H1 (cell line): ENCODE measurements at regions not wholly inside any gene's neighbourhood (a gene's known extent, or its start where the extent isn't known, plus 50 kb on each side); places are given as distances from the start of the nearest gene placed in this dataset.

ENCODE experiments used
- CTCF ChIA-PET: fragments of 300-600 bp; sonication (Branson Sonifier 250); formaldehyde crosslinking; loops from one replicate; lab custom pipeline; 2021; ENCODE audit not compliant: partially characterized antibody; lab: Charles Lee
- POLR2A ChIA-PET: fragments of 300-600 bp; sonication (Branson Sonifier 250); formaldehyde crosslinking; loops from one replicate; lab custom pipeline; 2021; ENCODE audit warnings: inconsistent platforms; ENCODE audit not compliant: partially characterized antibody; lab: Charles Lee
- DNase-seq, 2 experiments: peaks; one replicate each; pipeline versions ENCODE4 v3.0.0 to v3.0.0-alpha.2; 2010 to 2022; ENCODE audit warnings: low spot score in 2 of 2, low read depth in 1 of 2, mixed read lengths in 1 of 2
- FAIRE-seq: peaks from 2 replicates; lab custom pipeline; 2011; peaks lifted over from hg19 to GRCh38; lab: Jason Lieb, UNC
- H2AFZ ChIP-seq: 2 replicates; pipeline ENCODE4 v1.8.1; 2012; ENCODE audit warnings: low read length, inconsistent platforms
- H2AK5ac ChIP-seq: 2 replicates; pipeline ENCODE4 v1.6.1; 2013; ENCODE audit warnings: low read depth, low read length
- H2BK120ac ChIP-seq: replicated peaks from 2 replicates; pipeline ENCODE3; 2013; ENCODE audit warnings: low read depth, low read length, inconsistent platforms
- H2BK12ac ChIP-seq: 2 replicates; pipeline ENCODE4 v1.6.1; 2013; ENCODE audit warnings: low read depth, low read length
- H2BK15ac ChIP-seq: 2 replicates; pipeline ENCODE4 v1.6.1; 2013; ENCODE audit warnings: low read length
- H2BK20ac ChIP-seq: 2 replicates; pipeline ENCODE4 v1.6.1; 2013; ENCODE audit warnings: low read length
- H2BK5ac ChIP-seq: 2 replicates; pipeline ENCODE4 v1.6.1; 2013; ENCODE audit warnings: low read depth, low read length
- H3K14ac ChIP-seq: 2 replicates; pipeline ENCODE4 v1.6.1; 2013; ENCODE audit warnings: inconsistent platforms; ENCODE audit not compliant: insufficient read length
- H3K18ac ChIP-seq: 2 replicates; pipeline ENCODE4 v1.6.1; 2013; ENCODE audit warnings: low read length; ENCODE audit errors: extremely low read depth
- H3K23ac ChIP-seq: 2 replicates; pipeline ENCODE4 v1.6.1; 2013; ENCODE audit warnings: inconsistent platforms; ENCODE audit not compliant: insufficient read length
- H3K23me2 ChIP-seq: 2 replicates; pipeline ENCODE4 v1.6.1; 2013; ENCODE audit warnings: low read depth, low read length
- H3K27ac ChIP-seq: 2 replicates; pipeline ENCODE4 v1.6.1; 2011; ENCODE audit warnings: low read depth, low read length, inconsistent platforms
- H3K27me3 ChIP-seq, 4 experiments: replicated peaks in 1 of 4; 1 replicate in 1 of 4; 2 replicates in 3 of 4; pipeline versions ENCODE4 v1.6.1 to v1.8.1; 2011 to 2013; ENCODE audit warnings: low read length in 3 of 4, mild to moderate bottlenecking in 3 of 4, inconsistent platforms in 2 of 4, mixed read lengths in 2 of 4, moderate library complexity in 1 of 4; ENCODE audit not compliant: control insufficient read depth in 3 of 4, insufficient read depth in 3 of 4; ENCODE audit errors: extremely low read depth in 1 of 4
- H3K36me3 ChIP-seq, 4 experiments: 2 replicates each; pipeline versions ENCODE4 v1.6.1 to v1.8.1; 2011 to 2013; ENCODE audit warnings: mild to moderate bottlenecking in 4 of 4, low read length in 3 of 4, moderate library complexity in 2 of 4, control low read depth in 1 of 4, inconsistent platforms in 1 of 4; ENCODE audit not compliant: insufficient read depth in 4 of 4, control insufficient read depth in 2 of 4
- H3K4ac ChIP-seq: replicated peaks from 2 replicates; pipeline ENCODE3; 2013; ENCODE audit warnings: low read length, low read depth, mixed read lengths, inconsistent platforms; ENCODE audit not compliant: insufficient read length
- H3K4me1 ChIP-seq, 4 experiments: replicated peaks in 1 of 4; 1 replicate in 1 of 4; 2 replicates in 3 of 4; pipeline versions ENCODE4 v1.6.1 to v1.8.1; 2011 to 2013; ENCODE audit warnings: low read length in 3 of 4, inconsistent platforms in 2 of 4, mixed read lengths in 1 of 4; ENCODE audit not compliant: insufficient read depth in 4 of 4, control insufficient read depth in 3 of 4
- H3K4me2 ChIP-seq, 2 experiments: 2 replicates each; pipeline versions ENCODE4 v1.6.1 to v1.8.1; 2011 to 2013; ENCODE audit warnings: low read depth in 2 of 2, low read length in 2 of 2, control low read depth in 1 of 2, inconsistent platforms in 1 of 2, mild to moderate bottlenecking in 1 of 2; ENCODE audit not compliant: insufficient read depth in 1 of 2
- H3K4me3 ChIP-seq, 4 experiments: fragments of 200-600, 300-600 bp in 1 of 4; sonication (generic), shearing (Covaris generic), sonication (Bioruptor Twin) in 1 of 4; 2 replicates each; pipeline versions ENCODE4 v1.5.1 to v1.8.1; 2011 to 2016; ENCODE audit warnings: low read length in 4 of 4, low read depth in 3 of 4, control low read depth in 2 of 4, inconsistent platforms in 2 of 4, mild to moderate bottlenecking in 2 of 4, mixed read lengths in 1 of 4, moderate library complexity in 1 of 4; ENCODE audit not compliant: insufficient read depth in 2 of 4; ENCODE audit errors: extremely low read depth in 1 of 4
- H3K56ac ChIP-seq: replicated peaks from 2 replicates; pipeline ENCODE3; 2013; ENCODE audit warnings: low read depth, mild to moderate bottlenecking, mixed read lengths, low read length, inconsistent platforms; ENCODE audit not compliant: insufficient read length
- H3K79me1 ChIP-seq: 2 replicates; pipeline ENCODE4 v1.6.1; 2013; ENCODE audit warnings: low read depth, low read length, control low read depth
- H3K79me2 ChIP-seq, 2 experiments: 2 replicates each; pipeline versions ENCODE4 v1.6.1 to v1.8.1; 2012 to 2013; ENCODE audit warnings: low read length in 2 of 2, mild to moderate bottlenecking in 2 of 2, inconsistent platforms in 1 of 2; ENCODE audit not compliant: insufficient read depth in 2 of 2, control insufficient read depth in 1 of 2
- H3K9ac ChIP-seq, 4 experiments: replicated peaks in 1 of 4; 1 replicate in 1 of 4; 2 replicates in 3 of 4; pipeline versions ENCODE4 v1.6.1 to v1.8.1; 2011 to 2013; ENCODE audit warnings: low read depth in 3 of 4, low read length in 3 of 4, control low read depth in 2 of 4, mild to moderate bottlenecking in 2 of 4, moderate library complexity in 2 of 4, inconsistent platforms in 1 of 4; ENCODE audit errors: extremely low read depth in 1 of 4
- H3K9me3 ChIP-seq, 2 experiments: 2 replicates each; pipeline versions ENCODE4 v1.6.1 to v1.8.1; 2012 to 2013; ENCODE audit warnings: mild to moderate bottlenecking in 2 of 2, moderate library complexity in 2 of 2, control low read depth in 1 of 2, inconsistent platforms in 1 of 2, low read depth in 1 of 2, low read length in 1 of 2, mixed read lengths in 1 of 2; ENCODE audit not compliant: insufficient read depth in 2 of 2
- H4K20me1 ChIP-seq, 2 experiments: replicated peaks in 1 of 2; 2 replicates each; pipeline versions ENCODE3 to v1.8.1; 2011 to 2013; ENCODE audit warnings: inconsistent platforms in 2 of 2, low read length in 2 of 2, mild to moderate bottlenecking in 1 of 2; ENCODE audit not compliant: insufficient read depth in 2 of 2, control insufficient read depth in 1 of 2
- H4K5ac ChIP-seq: 2 replicates; pipeline ENCODE4 v1.6.1; 2013; ENCODE audit warnings: low read length, low read depth, mixed read lengths, inconsistent platforms; ENCODE audit not compliant: insufficient read length
- H4K8ac ChIP-seq: 2 replicates; pipeline ENCODE4 v1.8.0; 2013; ENCODE audit warnings: mild to moderate bottlenecking, moderate library complexity, low read length, inconsistent platforms; ENCODE audit not compliant: insufficient read depth; ENCODE audit errors: extremely low read depth
- H4K91ac ChIP-seq: replicated peaks from 2 replicates; pipeline ENCODE3; 2013; ENCODE audit warnings: low read length, mixed read lengths, inconsistent platforms; ENCODE audit not compliant: insufficient read length
- ATF3 ChIP-seq: IDR thresholded peaks from 2 replicates; pipeline ENCODE4 v1.6.1; 2011; ENCODE audit warnings: low read depth, mild to moderate bottlenecking, low read length; ENCODE audit not compliant: insufficient read depth
- CHD2 ChIP-seq: IDR thresholded peaks from 2 replicates; pipeline ENCODE4 v1.6.1; 2012; ENCODE audit warnings: low read length, improper control_type of control experiment
- CREB1 ChIP-seq: IDR thresholded peaks from 2 replicates; pipeline ENCODE4 v1.6.1; 2012; ENCODE audit warnings: inconsistent platforms
- EZH2 ChIP-seq: fragments of 200-600 bp; sonication (generic); IDR thresholded peaks from 2 replicates; pipeline ENCODE4 v1.7.1; 2012; ENCODE audit warnings: low read depth, mild to moderate bottlenecking, moderate library complexity, low read length, inconsistent platforms; ENCODE audit not compliant: severe bottlenecking
- FOSL1 ChIP-seq: IDR thresholded peaks from 2 replicates; pipeline ENCODE4 v1.6.1; 2011; ENCODE audit warnings: mild to moderate bottlenecking, low read depth, low read length, moderate library complexity; ENCODE audit not compliant: insufficient read depth
- MAFK ChIP-seq: IDR thresholded peaks from 2 replicates; pipeline ENCODE4 v1.6.1; 2012; ENCODE audit warnings: low read depth, mild to moderate bottlenecking, improper control_type of control experiment, low read length
- NRF1 ChIP-seq: IDR thresholded peaks from 2 replicates; pipeline ENCODE4 v1.6.1; 2011; ENCODE audit warnings: mild to moderate bottlenecking, low read depth, low read length, improper control_type of control experiment
- PHF8 ChIP-seq: fragments of 200-600 bp; sonication (generic); conservative IDR thresholded peaks from 2 replicates; pipeline ENCODE4 v1.7.1; 2012; ENCODE audit warnings: low read depth, mild to moderate bottlenecking, inconsistent platforms, low read length, moderate library complexity
- POLR2A ChIP-seq, 2 experiments: IDR thresholded peaks; 1 replicate in 1 of 2; 2 replicates in 1 of 2; pipeline ENCODE4 v1.6.1; 2011; ENCODE audit warnings: low read depth in 2 of 2, low read length in 2 of 2, mild to moderate bottlenecking in 2 of 2; ENCODE audit errors: control extremely low read depth in 1 of 2
- POU5F1 ChIP-seq: IDR thresholded peaks from 2 replicates; pipeline ENCODE4 v1.6.1; 2011; ENCODE audit warnings: low read depth, mild to moderate bottlenecking, low read length, moderate library complexity
- RAD21 ChIP-seq, 2 experiments: IDR thresholded peaks in 1 of 2; conservative IDR thresholded peaks in 1 of 2; 2 replicates each; pipeline ENCODE4 v1.6.1; 2011; ENCODE audit warnings: low read depth in 2 of 2, low read length in 2 of 2, improper control_type of control experiment in 1 of 2, inconsistent platforms in 1 of 2, mild to moderate bottlenecking in 1 of 2, moderate library complexity in 1 of 2
- SAP30 ChIP-seq: fragments of 300-600 bp; sonication (generic); IDR thresholded peaks from 2 replicates; pipeline ENCODE4 v1.7.1; 2012; ENCODE audit warnings: low read length, moderate library complexity, mild to moderate bottlenecking, inconsistent platforms; ENCODE audit not compliant: insufficient read depth, insufficient replicate concordance
- SIX5 ChIP-seq: IDR thresholded peaks from 2 replicates; pipeline ENCODE4 v1.6.1; 2011; ENCODE audit warnings: mild to moderate bottlenecking, low read depth, low read length
- TCF12 ChIP-seq: IDR thresholded peaks from 2 replicates; pipeline ENCODE4 v1.6.1; 2011; ENCODE audit warnings: low read depth, mild to moderate bottlenecking, low read length
- TEAD4 ChIP-seq: IDR thresholded peaks from 2 replicates; pipeline ENCODE4 v1.6.1; 2012; ENCODE audit warnings: low read depth, low read length, inconsistent platforms, mixed read lengths
- YY1 ChIP-seq: IDR thresholded peaks from 2 replicates; pipeline ENCODE4 v1.6.1; 2011; ENCODE audit warnings: low read depth, mild to moderate bottlenecking, low read length
- WGBS, 2 experiments: shearing (Covaris generic) in 1 of 2; methylation state at CpG; one replicate each; pipeline versions ENCODE4 v1.1.6 to v1.1.7; 2013 to 2015; ENCODE audit warnings: low lambda C conversion rate in 2 of 2, mixed read lengths in 2 of 2, inconsistent platforms in 1 of 2, low coverage in 1 of 2, missing lambda C conversion rate in 1 of 2; ENCODE audit not compliant: insufficient replicate concordance in 2 of 2, insufficient coverage in 1 of 2, insufficient read length in 1 of 2; ENCODE audit errors: extremely low coverage in 1 of 2, missing lambda C conversion rate in 1 of 2; 5-methylcytosine and 5-hydroxymethylcytosine counted together

- no peaks in the 10 kb centered on the region for H3K36me3 ChIP-seq
- CTCF ChIA-PET, result no interaction called here
- H3K4ac ChIP-seq, result no peak overlapping the region
- H3K9ac ChIP-seq, result no peak overlapping the region
- no peaks in the 10 kb centered on the region for H3K9me3 ChIP-seq
- no peak overlapping the region for H2BK20ac ChIP-seq
- no peaks in the 10 kb centered on the region for H4K20me1 ChIP-seq
- H3K18ac ChIP-seq, result no peak overlapping the region
- WGBS, 2 experiments, result 98 to 100% methylated on average over 1 to 3 of the region's 3 CpGs
- H2BK5ac ChIP-seq, result no peak overlapping the region
- H3K56ac ChIP-seq, result no peak overlapping the region
- H3K14ac ChIP-seq, result no peak overlapping the region
- FAIRE-seq (no peak), DNase-seq (no peak)
- H3K79me2 ChIP-seq, result no peaks in the 10 kb centered on the region
- H3K79me1 ChIP-seq, result no peaks in the 10 kb centered on the region
- no peak overlapping the region for H3K23ac ChIP-seq
- H4K91ac ChIP-seq, result no peak overlapping the region
- H3K4me2 ChIP-seq, result no peak overlapping the region
- POLR2A ChIA-PET, result no interaction called here
- H2AFZ ChIP-seq, result no peak overlapping the region
- no peaks in the 10 kb centered on the region for H3K4me1 ChIP-seq
- H3K27me3 ChIP-seq, result no peaks in the 10 kb centered on the region
- H3K4me3 ChIP-seq, result no peak overlapping the region
- H4K5ac ChIP-seq, result no peak overlapping the region
- H2BK12ac ChIP-seq, result no peak overlapping the region
- H2BK15ac ChIP-seq, result no peak overlapping the region
- no peak overlapping the region for H3K27ac ChIP-seq
- H3K23me2 ChIP-seq, result no peaks in the 10 kb centered on the region
- no peak overlapping the region for H2BK120ac ChIP-seq
- H2AK5ac ChIP-seq, result no peak overlapping the region
- H4K8ac ChIP-seq, result no peak overlapping the region
- TF ChIP-seq MAFK, result no peak
- no peak for TF ChIP-seq RAD21 (IDR thresholded peaks at IDR 0.05 in 1 of 2, conservative IDR thresholded peaks at IDR 0.05 in 1 of 2; ENCODE audit: low read depth in 2 of 2, low read length in 2 of 2)
- TF ChIP-seq CREB1, result no peak
- no peak for TF ChIP-seq YY1
- no peak for TF ChIP-seq CHD2
- no peak for TF ChIP-seq TEAD4
- TF ChIP-seq POLR2A (IDR thresholded peaks at IDR 0.05; ENCODE audit: control extremely low read depth in 1 of 2, low read depth in 2 of 2, low read length in 2 of 2), result no peak
- no peak for TF ChIP-seq TCF12
- TF ChIP-seq SAP30, result no peak
- no peak for TF ChIP-seq POU5F1
- no peak for TF ChIP-seq FOSL1
- TF ChIP-seq PHF8, result no peak
- no peak for TF ChIP-seq NRF1
- TF ChIP-seq SIX5, result no peak
- TF ChIP-seq EZH2, result no peak
- no peak for TF ChIP-seq ATF3
These were observed 995.1 kb upstream of the INTU start for GRCh38 chr4:126637706-126638105.
